ENCODE measurements at regions not wholly inside any gene's neighbourhood (a gene's known extent, or its start where the extent isn't known, plus 50 kb on each side); places are given as distances from the start of the nearest gene placed in this dataset.

- peak; percentile 94 for DNase-seq
Observed at GRCh38 chr2:37472959-37473358, 128.5 kb downstream of the QPCT start.

- DNase-seq, result no peak
Observed at GRCh38 chr2:37476411-37476810, 132.0 kb downstream of the QPCT start.

- no peak for DNase-seq
Observed at GRCh38 chr2:37477921-37478320, 133.5 kb downstream of the QPCT start.

GRCh38 chr2:37481244-37481643 lies 136.8 kb downstream of the QPCT start:
- DNase-seq, result no peak

GRCh38 chr2:37489041-37489456 lies 144.6 kb downstream of the QPCT start:
- DNase-seq, result no peak

- no peak for DNase-seq
Observed at GRCh38 chr2:37489536-37489935, 145.1 kb downstream of the QPCT start.

- no peak for DNase-seq
Observed at GRCh38 chr2:37493425-37493824, 149.0 kb downstream of the QPCT start.

- DNase-seq, result no peak
Observed at GRCh38 chr2:37499113-37499512, 154.7 kb downstream of the QPCT start.

- DNase-seq, result no peak
Observed at GRCh38 chr2:37500031-37500430, 155.6 kb downstream of the QPCT start.

- peak; percentile 95 for DNase-seq
Observed at GRCh38 chr2:37501113-37501512, 156.7 kb downstream of the QPCT start.

GRCh38 chr2:37506407-37507050 lies 162.1 kb downstream of the QPCT start:
- no peak for DNase-seq

- no peak for DNase-seq
Observed at GRCh38 chr2:37507051-37507410, 162.6 kb downstream of the QPCT start.

- DNase-seq, result no peak
Observed at GRCh38 chr2:37507703-37508102, 163.3 kb downstream of the QPCT start.

GRCh38 chr2:37512971-37513370 lies 158.5 kb downstream of the CDC42EP3 start:
- no peak for DNase-seq

- DNase-seq, result no peak
Observed at GRCh38 chr2:37523814-37524362, 147.6 kb downstream of the CDC42EP3 start.

GRCh38 chr2:37526323-37526722 lies 145.1 kb downstream of the CDC42EP3 start:
- DNase-seq, result no peak

GRCh38 chr2:37526856-37527255 lies 144.6 kb downstream of the CDC42EP3 start:
- no peak for DNase-seq

GRCh38 chr2:37527361-37527760 lies 144.1 kb downstream of the CDC42EP3 start:
- DNase-seq, result no peak

- DNase-seq, result no peak
Observed at GRCh38 chr2:37529830-37530415, 141.5 kb downstream of the CDC42EP3 start.

GRCh38 chr2:37532503-37532902 lies 138.9 kb downstream of the CDC42EP3 start:
- no peak for DNase-seq

GRCh38 chr2:37537316-37537715 lies 134.1 kb downstream of the CDC42EP3 start:
- no peak for DNase-seq

GRCh38 chr2:37541516-37541915 lies 129.9 kb downstream of the CDC42EP3 start:
- no peak for DNase-seq

GRCh38 chr2:37543999-37544557 lies 127.4 kb downstream of the CDC42EP3 start:
- DNase-seq, result no peak

GRCh38 chr2:37544591-37545031 lies 126.8 kb downstream of the CDC42EP3 start:
- no peak for DNase-seq

Measured in DMS79 (cell line).